HL-60 (cell line): ENCODE measurements at regions not wholly inside any gene's neighbourhood (a gene's known extent, or its start where the extent isn't known, plus 50 kb on each side); places are given as distances from the start of the nearest gene placed in this dataset.

Experiments used
- DNase-seq, 2 experiments: peaks; one replicate each; pipeline ENCODE4 v3.0.0-alpha.2; 2010 to 2020; ENCODE audit warnings: low read depth in 1 of 2, low spot score in 1 of 2
- H3K27ac ChIP-seq: fragments of 250-450 bp; sonication (Bioruptor Pico); replicated peaks from 2 replicates; pipeline ENCODE4 v1.5.1; 2020; ENCODE audit warnings: mild to moderate bottlenecking, moderate library complexity
- H3K27me3 ChIP-seq: fragments of 250-450 bp; sonication (Bioruptor Pico); 2 replicates; pipeline ENCODE4 v1.5.1; 2021; ENCODE audit warnings: mild to moderate bottlenecking, moderate library complexity; ENCODE audit not compliant: insufficient read depth, poor library complexity, severe bottlenecking
- H3K4me3 ChIP-seq: replicated peaks from 2 replicates; pipeline ENCODE4 v1.5.1; 2011; ENCODE audit warnings: mild to moderate bottlenecking, control low read depth, low read length; ENCODE audit not compliant: insufficient read depth
- GABPA ChIP-seq: IDR thresholded peaks from 2 replicates; pipeline ENCODE4 v1.6.1; 2012; ENCODE audit warnings: low read depth
- POLR2AphosphoS5 ChIP-seq: IDR thresholded peaks from 2 replicates; pipeline ENCODE4 v1.6.1; 2012; ENCODE audit warnings: low read depth
- SPI1 ChIP-seq: IDR thresholded peaks from 2 replicates; pipeline ENCODE4 v1.6.1; 2012; ENCODE audit warnings: low read depth, mild to moderate bottlenecking, borderline replicate concordance
- TF ChIP-seq, protein P1 (sequence below): IDR thresholded peaks from one replicate; pipeline ENCODE4 v1.5.1; 2011; ENCODE audit warnings: low read length, control low read depth, inconsistent platforms; ENCODE audit not compliant: insufficient read depth
- TF ChIP-seq, protein P2 (sequence below): IDR thresholded peaks from 2 replicates; pipeline ENCODE4 v1.6.1; 2012; ENCODE audit warnings: low read depth; ENCODE audit not compliant: insufficient replicate concordance

DNA sequence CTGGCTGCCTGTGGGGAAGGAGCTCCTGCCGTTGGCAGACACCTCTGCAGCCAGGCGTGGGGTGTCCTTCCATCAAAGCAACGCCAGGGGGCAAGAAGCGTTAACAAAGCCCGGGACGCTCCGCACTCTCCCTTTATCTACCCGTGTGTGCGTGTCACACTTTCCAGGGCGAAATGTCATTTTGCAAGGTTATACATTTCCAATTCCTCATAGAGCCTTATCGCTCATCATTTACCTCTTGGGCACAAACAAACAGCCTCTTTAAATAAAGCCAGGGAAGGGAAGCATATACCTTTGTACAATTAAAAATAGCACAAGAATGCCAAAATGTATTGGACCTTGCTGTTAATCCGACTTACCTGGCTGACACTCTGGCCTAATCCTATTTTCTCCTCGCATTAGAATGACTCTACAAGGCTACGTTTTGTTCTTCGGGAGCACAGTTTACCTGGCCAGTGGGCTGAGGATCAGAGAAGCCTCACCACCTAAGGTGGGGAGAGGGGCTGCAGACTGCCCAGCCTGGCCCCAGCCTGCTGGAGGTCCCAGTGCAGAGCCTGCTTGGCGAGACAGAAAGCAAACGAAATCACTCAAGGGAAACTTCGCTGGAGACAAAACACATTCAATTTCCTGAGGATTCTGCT, 77.6 kb upstream of the EN2 start:
- Histone ChIP-seq H3K27me3 (peaks cover 75% of the 10 kb centered on the region), H3K4me3 (no peak overlapping the region), H3K27ac (no peak overlapping the region)
- peak in 1 of 2 experiments; percentile 81 for DNase-seq
- TF ChIP-seq, protein P1, sequence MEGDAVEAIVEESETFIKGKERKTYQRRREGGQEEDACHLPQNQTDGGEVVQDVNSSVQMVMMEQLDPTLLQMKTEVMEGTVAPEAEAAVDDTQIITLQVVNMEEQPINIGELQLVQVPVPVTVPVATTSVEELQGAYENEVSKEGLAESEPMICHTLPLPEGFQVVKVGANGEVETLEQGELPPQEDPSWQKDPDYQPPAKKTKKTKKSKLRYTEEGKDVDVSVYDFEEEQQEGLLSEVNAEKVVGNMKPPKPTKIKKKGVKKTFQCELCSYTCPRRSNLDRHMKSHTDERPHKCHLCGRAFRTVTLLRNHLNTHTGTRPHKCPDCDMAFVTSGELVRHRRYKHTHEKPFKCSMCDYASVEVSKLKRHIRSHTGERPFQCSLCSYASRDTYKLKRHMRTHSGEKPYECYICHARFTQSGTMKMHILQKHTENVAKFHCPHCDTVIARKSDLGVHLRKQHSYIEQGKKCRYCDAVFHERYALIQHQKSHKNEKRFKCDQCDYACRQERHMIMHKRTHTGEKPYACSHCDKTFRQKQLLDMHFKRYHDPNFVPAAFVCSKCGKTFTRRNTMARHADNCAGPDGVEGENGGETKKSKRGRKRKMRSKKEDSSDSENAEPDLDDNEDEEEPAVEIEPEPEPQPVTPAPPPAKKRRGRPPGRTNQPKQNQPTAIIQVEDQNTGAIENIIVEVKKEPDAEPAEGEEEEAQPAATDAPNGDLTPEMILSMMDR, result peak; percentile 82
- TF ChIP-seq POLR2AphosphoS5, result no peak

DNA sequence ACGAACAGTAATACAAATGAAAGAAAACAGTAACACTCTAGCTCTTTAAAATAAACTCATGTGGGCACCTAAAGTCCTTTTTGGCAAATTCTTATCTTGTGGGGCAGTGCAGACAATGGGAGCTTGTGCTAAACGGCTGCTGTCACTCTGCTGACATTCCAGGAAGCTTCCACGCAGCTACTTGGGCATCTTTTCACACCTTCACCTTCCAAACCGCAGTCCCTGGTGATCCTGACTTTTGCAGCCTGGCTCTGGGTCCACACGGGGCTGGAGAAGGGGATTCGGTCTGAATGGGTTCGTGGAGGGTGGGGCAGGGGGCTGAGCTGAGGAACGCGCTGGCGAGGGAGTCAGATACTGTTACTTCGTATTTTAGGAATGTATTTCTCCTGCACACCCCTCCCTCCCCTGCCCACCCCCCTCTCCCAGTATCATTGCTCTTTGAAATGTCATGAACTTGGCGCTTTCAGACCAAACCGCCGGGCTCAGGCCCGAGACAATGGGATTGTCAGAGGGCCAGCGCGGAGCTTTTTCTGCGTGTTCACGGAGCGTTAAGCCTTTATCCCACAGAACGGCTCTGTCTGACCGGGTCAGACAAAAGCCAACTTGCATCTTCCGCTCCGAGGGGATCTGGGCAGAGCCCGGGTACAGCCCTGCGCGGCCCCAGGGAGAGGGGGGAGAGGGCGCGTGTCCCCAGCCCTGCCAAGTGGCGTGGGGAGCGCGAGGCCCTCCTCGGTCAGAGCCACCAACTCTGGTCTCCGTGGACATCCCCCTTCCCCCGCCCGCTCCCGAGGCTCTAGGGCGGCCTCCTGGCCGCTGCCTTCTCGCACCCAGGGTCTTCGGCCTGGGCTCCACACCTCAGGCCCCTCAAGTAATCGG, 76.7 kb upstream of the EN2 start:
- Histone ChIP-seq H3K27ac (no peak overlapping the region), H3K4me3 (peak overlapping the region; percentile 24; the same call in 1 of the 2 replicates), H3K27me3 (peaks cover 67% of the 10 kb centered on the region)
- no peak for DNase-seq
- no peak for TF ChIP-seq SPI1
- TF ChIP-seq, protein P2, sequence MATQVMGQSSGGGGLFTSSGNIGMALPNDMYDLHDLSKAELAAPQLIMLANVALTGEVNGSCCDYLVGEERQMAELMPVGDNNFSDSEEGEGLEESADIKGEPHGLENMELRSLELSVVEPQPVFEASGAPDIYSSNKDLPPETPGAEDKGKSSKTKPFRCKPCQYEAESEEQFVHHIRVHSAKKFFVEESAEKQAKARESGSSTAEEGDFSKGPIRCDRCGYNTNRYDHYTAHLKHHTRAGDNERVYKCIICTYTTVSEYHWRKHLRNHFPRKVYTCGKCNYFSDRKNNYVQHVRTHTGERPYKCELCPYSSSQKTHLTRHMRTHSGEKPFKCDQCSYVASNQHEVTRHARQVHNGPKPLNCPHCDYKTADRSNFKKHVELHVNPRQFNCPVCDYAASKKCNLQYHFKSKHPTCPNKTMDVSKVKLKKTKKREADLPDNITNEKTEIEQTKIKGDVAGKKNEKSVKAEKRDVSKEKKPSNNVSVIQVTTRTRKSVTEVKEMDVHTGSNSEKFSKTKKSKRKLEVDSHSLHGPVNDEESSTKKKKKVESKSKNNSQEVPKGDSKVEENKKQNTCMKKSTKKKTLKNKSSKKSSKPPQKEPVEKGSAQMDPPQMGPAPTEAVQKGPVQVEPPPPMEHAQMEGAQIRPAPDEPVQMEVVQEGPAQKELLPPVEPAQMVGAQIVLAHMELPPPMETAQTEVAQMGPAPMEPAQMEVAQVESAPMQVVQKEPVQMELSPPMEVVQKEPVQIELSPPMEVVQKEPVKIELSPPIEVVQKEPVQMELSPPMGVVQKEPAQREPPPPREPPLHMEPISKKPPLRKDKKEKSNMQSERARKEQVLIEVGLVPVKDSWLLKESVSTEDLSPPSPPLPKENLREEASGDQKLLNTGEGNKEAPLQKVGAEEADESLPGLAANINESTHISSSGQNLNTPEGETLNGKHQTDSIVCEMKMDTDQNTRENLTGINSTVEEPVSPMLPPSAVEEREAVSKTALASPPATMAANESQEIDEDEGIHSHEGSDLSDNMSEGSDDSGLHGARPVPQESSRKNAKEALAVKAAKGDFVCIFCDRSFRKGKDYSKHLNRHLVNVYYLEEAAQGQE, result no peak
- TF ChIP-seq, protein P1, result no peak
- no peak for TF ChIP-seq POLR2AphosphoS5
- no peak for TF ChIP-seq GABPA

DNA sequence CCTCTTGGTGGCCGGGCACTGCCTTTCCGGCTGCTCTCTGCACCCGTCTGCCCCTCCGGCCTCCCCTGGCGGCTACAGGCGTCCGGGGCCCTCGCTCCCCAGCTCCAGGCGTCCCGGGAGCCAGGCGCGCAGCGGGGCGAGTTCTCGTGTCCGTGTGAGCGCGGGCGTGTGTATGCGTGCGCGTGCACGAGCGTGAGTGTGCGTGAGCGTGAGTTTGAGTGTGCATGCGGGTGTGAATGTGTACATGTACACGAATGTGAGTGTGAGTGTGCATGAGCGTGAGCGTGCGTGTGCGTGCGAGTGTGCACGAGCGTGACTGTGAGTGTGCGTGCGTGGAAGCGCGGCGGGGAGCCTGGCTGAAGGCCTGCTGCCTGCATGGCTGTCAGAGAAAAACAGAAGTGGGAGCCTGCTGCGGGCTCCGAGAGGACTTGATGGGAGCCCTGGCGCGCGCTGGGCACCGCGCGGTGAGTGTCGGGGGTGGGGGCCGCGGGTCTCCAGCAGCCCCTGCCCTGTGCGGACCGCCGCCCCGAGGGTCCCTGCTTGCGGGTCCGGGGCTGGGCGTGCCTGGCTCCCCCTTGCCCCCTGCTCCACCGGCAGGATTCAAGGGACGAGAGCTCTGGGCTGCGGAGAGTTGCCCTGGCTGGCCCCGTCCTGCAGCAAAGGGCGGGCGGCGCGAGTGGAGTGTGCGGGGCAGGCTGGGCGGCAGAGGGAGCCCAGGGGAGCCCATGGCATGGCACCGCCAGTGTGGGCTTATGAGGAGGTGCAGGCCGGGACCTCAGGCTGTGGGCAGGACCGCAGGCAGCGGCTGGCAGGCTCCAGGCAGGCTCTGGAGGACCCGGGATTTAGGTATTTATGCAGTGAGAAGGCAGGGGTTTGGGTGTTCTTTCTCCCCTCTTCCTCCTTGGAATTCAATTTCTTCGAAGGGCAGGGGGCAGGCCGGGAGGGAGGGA, 75.8 kb upstream of the EN2 start:
- H3K27me3 ChIP-seq, result peaks cover 57% of the 10 kb centered on the region
- DNase-seq, result no peak

DNA sequence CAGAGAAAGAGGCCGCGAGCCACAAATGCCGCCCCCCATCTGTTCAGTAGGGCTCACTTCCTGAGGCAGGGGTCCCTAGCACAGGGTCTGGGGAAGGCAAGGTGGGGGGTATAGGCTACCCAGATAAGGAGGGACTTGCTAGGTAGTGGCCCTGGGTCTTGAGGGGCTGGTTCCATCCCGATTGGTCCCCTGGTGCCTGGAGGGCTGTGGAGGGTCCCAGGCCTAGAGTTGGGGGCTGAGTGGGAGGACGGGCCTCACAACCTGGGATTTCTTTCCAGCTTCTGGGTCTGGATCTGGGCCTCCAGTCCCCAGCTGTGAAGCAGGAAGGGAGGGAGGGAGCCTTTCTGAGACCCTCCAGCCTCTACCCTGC, 75.1 kb upstream of the EN2 start:
- TF ChIP-seq, protein P1, result no peak
- no peak for TF ChIP-seq GABPA
- Histone ChIP-seq H3K27me3 (peaks cover 51% of the 10 kb centered on the region), H3K4me3 (no peak overlapping the region), H3K27ac (no peak overlapping the region)
- no peak for DNase-seq

More for the DNA sequence above, 75.8 kb upstream of the EN2 start:
- H3K4me3 ChIP-seq, result peak overlapping the region; percentile 24
- no peak for TF ChIP-seq POLR2AphosphoS5
- TF ChIP-seq SPI1, result peak; percentile 55; the same call in 1 of the 2 replicates
- no peak overlapping the region for H3K27ac ChIP-seq
